ENCODE measurements at regions not wholly inside any gene's neighbourhood (a gene's known extent, or its start where the extent isn't known, plus 50 kb on each side); places are given as distances from the start of the nearest gene placed in this dataset.
"Not testable (repeated sequence)": the region's sequence is repeated elsewhere in the genome, so short reads cannot be mapped to it uniquely, and the experiment has no call there.

DNA sequence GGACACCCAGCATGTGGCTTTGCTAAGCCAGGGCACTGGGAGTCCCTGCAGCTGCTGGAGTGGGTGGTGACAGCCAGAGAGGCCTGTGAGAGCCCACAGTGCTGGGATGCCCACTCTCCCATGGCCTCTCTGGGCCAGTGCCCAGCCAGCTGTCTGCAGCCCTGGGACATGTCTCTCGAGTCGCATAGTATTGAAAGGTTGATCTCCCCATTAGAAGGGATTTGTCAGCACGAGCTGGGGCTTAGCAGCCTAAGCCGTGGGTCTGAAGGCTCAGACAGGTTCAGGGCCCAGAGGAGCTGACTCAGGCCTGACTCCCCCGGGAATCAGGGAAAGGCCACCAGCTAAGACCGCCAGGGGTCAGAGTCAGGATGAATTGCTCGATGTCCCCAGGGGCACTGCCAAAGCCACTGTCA is 53.5 kb downstream of the FOXD2 start:
- no peak for DNase-seq (ENCODE audit: extremely low read depth in 1 of 11, low read depth in 9 of 11, low spot score in 4 of 11)

DNA sequence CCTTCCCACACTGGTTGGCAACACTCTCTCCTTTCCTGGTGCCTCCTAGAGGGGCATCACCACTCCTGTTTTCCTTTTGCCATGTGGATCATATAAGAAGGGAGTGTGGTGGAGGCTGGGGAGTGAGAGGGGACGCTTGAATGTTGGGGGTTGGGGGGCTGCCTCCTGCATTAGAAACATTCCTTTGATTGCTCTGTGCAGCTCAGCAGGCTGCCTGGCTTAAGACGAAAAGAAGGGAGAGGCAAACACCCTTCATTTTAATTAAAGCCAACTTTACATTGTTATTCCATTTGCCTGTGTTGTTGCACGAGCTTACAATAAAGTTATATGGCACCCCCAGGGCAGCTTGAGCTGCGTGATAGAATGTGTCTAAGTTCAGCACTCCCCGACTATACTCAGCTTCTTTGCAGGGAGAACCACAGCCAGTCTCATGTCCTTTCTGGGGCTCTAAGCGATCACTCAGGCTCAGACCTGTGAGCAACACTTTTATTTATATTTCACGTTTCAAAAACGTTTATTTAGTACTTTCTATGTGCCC is 57.4 kb downstream of the FOXD2 start:
- DNase-seq (ENCODE audit: extremely low read depth in 1 of 11, low read depth in 9 of 11, low spot score in 4 of 11) = no peak

DNA sequence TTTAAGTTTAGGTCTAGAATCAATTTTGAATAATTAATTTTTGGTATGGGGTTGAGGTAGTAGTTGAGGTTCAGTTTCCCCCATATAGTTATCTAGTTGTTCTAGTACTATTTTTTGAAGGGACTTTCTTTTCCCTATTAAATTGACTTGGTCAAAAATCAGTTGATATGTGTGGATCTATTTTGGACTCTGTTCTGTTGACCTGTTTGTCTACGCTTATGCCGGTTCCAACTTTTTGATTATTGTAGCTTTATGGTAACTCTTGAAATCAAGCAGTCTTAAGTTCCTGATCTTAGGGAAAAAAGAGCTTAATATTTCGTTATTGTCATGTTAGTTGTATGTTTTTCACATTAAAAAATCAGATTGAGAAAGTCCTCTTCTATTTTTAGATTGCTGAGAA is 60.7 kb downstream of the FOXD2 start:
- DNase-seq (ENCODE audit: extremely low read depth in 1 of 11, low read depth in 9 of 11, low spot score in 4 of 11) = no peak

DNA sequence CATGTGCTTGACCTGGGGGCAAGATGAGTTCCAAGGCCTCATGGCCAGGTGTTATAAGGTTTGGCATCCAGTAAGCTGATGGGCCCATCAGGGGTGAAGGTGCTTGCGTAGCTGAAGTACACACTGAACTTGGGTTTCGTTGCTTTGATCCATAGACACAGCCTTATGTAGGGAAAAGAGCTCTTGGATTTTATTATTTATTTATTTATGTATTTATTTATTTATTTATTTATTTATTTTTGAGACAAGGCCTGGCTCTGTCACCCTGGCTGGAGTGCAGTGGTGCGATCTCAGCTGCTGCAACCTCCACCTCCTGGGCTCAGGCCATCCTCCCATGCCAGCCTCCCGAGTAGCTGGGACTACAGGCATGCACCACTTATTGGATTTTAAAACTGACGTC is 63.2 kb downstream of the FOXD2 start:
- no peak for DNase-seq (ENCODE audit: extremely low read depth in 1 of 11, low read depth in 9 of 11, low spot score in 4 of 11)

DNA sequence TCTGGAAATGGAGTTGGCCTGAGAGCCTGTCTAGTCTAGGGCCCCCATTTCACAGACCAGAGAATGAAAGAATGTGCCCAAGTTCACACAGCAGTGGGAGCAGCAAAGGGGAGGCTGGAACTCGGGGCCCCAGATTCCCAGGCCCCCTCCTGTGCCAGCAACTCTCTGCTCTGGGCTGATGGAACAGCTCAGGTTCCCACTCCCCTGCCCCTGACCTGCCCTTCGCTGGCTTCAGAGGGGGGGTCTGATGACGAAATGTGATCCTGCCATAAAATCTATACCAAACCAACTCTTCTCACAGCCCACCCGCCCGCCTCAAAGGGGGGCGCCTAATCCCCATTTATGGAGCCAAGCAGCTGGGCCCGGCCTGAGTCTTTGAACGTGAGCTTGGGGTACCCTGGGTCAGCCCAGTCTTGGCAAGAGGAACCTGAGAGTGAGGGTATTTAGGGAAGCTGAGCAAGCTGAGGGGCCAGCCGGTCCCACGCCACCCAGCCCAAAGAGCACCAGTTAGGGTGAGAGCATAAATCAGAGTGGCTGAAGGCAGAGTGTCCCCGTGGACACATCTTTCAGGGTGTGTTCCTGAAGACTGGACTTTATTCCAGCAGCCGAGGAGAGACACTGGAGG is 65.0 kb downstream of the FOXD2 start:
- DNase-seq (ENCODE audit: extremely low read depth in 1 of 11, low read depth in 9 of 11, low spot score in 4 of 11) = no peak

DNA sequence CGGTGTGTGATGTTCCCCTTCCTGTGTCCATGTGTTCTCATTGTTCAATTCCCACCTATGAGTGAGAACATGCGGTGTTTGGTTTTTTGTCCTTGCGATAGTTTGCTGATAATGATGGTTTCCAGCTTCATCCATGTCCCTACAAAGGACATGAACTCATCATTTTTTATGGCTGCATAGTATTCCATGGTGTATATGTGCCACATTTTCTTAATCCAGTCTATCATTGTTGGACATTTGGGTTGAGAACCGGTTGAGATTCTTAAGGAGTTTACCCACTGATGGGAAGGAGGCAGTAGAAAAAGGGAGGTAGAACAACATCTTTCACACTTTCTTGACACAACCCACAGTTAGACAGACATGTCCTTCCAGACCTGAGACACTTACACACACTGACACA is 67.0 kb downstream of the FOXD2 start:
- not testable (repeated sequence) for DNase-seq (ENCODE audit: extremely low read depth in 1 of 11, low read depth in 9 of 11, low spot score in 4 of 11)

DNA sequence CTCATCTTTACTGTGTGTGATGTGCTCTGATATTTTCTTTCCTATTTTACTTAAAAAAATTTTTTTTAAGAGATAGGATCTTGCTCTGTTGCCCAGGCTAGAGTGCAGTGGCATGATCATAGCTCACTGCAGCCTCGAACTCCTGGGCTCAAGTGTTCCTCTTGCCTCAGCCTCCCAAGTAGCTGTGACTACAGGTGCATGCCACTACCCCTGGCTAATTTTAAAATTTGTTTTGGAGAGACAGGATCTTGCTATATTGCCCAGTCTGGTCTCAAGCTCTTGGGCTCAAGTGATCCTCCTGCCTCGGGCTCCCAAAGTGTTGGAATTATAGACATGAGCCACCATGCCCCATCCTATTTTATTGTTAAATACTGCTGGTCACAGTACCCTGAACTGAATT is 67.4 kb downstream of the FOXD2 start:
- DNase-seq (ENCODE audit: extremely low read depth in 1 of 11, low read depth in 9 of 11, low spot score in 4 of 11) = no peak

DNA sequence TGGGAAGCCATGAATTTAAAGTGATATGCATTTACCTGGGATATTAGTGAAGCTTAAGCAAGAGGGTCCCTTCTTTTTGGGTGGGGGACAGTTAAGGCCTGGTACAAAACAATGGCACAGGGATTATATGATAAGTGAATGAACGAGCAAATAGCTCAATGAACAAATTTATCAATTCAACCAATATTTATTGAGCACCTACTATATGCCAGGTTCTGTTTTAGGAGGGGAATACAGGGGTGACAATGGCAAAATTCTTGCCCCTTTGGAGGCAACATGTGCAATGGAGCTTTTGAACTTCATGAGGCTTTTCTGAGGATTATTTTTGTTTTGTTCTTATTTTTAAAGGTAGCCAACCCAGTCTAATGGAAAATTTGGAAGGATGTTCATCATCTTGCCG is 68.2 kb downstream of the FOXD2 start:
- DNase-seq (ENCODE audit: extremely low read depth in 1 of 11, low read depth in 9 of 11, low spot score in 4 of 11) = no peak

DNA sequence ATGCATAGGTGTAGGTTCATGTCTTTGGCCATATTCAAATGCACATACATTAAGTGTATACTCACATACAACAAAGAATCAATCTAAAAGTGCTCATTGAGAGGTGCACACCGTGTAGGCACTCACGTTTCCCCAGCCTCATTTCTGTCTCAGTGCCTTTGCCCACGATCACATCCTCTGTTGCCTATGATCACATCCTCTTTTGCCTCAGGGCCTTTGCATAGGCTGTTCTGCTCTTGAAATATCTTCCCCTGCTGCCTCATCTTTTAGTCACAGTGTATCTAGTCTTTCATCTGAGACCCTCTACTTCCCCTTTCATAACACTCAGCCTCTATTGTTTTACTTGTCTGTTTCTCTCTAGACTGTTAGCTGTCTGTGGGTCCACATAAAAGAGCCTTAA is 69.3 kb downstream of the FOXD2 start:
- no peak for DNase-seq (ENCODE audit: extremely low read depth in 1 of 11, low read depth in 9 of 11, low spot score in 4 of 11)

DNA sequence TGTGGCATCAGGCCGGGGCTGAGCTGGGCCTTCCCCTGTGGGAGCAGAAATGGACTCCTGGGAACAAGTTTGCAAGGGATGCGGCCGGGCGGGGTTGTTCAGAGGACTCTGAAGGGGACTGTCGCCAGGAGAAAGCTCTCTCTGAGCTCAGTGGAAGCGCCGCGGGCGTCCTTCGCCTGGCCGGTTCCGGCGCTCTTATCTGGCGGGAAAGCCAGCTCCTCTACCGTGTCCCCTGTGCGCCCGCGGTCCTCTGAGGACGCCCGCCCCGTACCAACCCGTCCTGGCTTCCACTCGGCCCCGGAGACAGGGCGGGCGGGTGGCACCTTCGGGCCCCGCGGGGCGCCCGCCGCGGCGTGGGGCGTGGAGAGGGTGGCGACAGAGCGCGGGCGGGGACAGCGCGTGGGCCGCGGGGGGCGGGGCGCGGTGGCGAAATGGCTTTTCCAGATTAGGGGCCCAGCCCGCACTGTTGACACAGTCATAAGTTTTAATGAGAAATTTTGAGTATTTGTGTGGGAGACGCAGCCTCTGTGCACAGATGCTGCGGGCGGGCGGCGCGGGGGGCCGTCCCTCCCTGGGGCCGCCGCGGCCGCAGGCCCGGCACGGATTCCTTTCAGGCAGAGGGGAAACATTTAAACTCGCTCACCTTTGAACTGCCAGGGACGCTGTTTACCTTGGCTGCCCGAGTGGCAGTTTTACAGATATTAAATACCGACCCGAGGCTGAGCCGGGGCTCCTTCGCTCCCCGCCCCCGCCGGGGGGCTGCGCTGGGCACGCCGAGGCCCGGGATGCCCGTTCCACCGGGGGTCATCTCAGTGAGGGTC is 70.2 kb downstream of the FOXD2 start:
- peak in 10 of 11 donors; percentile 51 to 83 (median 69) for DNase-seq (ENCODE audit: extremely low read depth in 1 of 11, low read depth in 9 of 11, low spot score in 4 of 11)

DNA sequence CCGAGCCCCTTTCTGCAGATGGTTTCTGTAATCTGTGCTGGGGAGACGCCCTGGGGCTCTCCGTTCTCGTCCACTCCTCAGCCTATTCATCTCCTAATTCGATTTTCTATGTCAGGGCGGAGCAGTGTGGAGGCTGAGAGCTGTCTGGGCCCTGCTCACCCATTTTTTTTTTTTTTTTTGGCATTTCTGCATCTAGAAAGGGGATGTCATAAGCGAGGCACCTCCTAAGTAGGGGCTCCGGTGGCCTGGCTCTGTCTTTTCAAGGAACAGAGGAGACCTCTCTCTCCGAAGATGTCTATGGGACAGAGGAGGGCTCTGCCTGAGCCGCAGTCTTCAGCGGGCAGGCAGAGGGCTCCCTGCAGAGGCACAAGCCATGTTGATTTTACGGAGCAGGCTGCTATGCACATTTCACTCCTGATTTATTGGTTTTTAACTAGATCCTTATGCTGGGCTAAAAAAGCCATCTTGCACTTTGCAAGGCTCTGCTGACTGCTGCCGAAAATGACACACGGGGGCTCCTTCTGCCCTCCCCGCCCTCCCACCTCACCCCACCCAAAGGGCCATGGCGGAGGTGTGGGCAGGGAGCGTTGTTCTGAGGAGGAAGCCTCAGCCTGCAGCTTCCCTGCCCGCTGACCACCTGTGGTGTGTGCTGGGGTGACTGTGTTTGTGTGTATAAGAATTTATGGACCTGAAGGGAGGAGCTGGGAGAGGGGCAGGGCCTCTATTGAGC is 71.0 kb downstream of the FOXD2 start:
- peak in 10 of 11 donors; percentile 53 to 81 (median 66) for DNase-seq (ENCODE audit: extremely low read depth in 1 of 11, low read depth in 9 of 11, low spot score in 4 of 11)

DNA sequence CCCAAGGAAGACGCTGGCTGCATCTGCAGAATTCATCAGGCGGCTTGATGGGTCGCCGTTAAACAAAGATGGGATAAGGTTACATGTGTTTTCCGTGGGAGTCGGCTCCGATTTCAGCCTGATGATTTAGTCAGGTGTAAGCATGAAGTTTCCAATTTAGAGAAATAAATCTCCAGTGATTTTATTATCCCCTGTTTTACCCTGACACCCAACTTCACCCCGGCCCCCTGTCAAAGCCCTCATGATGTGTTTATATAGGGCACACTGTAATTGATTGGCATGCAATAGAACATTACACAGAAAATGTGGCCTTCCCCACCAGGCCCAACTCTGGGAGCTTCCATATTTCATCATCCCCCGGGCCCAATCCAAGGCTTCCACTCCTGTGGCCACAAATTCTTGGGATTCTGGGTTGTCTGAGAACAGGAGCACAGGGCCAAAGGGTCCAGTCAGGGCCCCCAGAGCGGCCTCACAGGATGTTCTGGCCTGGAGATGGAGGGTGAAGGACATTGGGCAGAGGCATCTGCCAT is 72.5 kb downstream of the FOXD2 start:
- DNase-seq (ENCODE audit: extremely low read depth in 1 of 11, low read depth in 9 of 11, low spot score in 4 of 11) = peak in 2 of 11 donors; percentile 46 to 53

DNA sequence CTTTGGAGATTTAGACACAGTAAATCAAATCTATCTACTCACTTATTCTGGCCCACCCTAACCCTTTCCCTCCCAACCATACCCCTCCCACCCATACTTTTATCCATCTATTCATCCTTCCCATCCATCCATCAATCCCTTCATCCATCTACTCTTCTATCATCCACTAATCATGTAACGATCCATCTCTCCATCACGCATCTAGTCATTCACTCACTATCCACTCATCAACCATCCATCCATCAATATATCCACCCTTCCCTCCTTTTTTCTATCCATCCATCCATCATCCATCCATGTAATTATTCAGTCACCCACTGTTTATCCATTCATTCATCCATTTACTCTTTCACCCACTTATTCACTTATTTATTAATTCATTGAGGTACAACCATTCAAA is 74.0 kb downstream of the FOXD2 start:
- DNase-seq (ENCODE audit: extremely low read depth in 1 of 11, low read depth in 9 of 11, low spot score in 4 of 11) = no peak

DNA sequence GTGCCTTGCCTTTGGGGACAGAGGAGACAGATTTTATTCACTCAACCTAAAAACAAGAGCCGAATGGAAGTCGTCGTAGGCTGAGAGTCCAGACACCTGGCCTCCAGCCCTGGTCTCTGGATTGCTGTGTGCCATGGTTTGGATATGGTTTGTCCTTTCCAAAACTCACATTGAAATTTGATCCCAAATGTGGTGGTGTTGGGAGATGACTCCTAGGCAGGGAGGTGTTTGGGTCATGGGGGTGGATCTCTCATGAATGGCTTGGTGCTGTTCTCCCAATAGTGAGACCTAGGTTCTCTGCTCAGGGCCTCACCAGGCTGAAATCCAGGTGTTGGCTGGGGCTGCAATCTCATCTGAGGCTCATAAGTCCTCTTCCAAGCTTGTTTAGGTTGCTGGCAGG is 75.5 kb downstream of the FOXD2 start:
- DNase-seq (ENCODE audit: extremely low read depth in 1 of 11, low read depth in 9 of 11, low spot score in 4 of 11) = no peak

DNA sequence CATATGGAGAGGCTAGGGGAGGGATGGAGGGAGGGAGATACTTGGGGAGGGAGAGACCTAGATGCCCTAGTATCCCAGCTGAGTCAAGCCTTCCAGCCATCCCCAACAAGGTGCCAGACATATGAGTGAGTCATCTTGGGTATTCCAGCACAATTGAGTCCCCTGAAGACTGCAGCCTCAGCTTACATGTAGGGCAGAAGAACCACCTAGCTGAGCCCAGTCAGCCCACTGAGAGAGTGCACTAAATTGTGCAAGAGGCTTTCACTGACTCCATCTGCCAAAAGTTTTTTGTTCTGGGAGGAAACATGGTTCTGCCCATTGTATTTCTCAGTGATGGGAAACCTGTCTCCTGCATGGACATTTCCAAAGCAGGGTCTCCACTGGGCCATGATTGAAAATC is 76.4 kb downstream of the FOXD2 start:
- DNase-seq (ENCODE audit: extremely low read depth in 1 of 11, low read depth in 9 of 11, low spot score in 4 of 11) = no peak

DNA sequence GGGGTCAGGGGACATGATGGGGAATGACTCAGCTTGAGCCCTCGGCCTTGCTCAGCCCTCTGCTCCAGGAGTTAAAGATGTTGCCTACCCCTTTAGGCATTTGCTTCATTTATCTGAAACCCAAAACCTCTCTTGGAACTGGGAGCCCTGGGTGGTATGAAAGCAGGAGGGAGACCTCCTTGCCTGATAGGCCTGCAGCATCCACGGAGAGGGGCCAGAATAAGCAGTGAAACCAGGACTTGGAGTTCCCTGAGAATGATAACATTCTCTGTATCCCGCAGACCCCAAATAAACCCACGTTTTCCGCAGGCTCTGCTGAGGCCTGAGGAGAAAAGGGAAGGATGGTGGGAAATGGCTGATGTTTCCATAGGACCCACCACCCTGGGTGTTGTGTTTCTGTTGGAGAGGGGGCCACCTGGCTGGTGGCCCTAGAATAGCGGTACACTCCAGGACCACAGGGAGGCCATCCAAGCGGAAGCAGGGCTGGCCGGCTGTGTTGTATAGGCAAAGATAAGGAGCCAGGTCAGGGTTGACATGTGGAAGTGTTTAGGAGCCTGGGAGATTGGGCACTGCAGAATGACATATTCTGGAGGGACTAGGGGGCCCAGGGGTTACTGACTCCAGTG is 77.4 kb downstream of the FOXD2 start:
- no peak for DNase-seq (ENCODE audit: extremely low read depth in 1 of 11, low read depth in 9 of 11, low spot score in 4 of 11)

DNA sequence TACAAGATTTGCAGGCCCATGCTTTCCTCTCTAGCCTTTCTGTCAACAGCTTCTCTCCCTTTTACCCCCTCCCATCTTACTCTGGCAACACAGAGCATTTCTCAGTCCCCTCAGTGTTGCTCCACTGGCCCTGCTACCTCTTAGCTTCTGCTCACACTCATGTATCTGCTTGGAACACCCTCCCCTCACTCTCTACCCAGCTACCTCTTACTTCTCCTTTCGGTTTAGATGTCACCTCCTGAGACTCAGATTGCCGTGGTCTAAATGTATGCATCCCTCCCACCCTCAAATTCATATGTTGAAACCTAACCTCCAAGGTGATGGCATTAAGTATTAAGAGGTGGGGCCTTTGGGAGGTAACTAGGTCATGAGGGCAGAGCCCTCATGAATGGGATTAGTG is 80.1 kb downstream of the FOXD2 start:
- DNase-seq (ENCODE audit: extremely low read depth in 1 of 11, low read depth in 9 of 11, low spot score in 4 of 11) = no peak

DNA sequence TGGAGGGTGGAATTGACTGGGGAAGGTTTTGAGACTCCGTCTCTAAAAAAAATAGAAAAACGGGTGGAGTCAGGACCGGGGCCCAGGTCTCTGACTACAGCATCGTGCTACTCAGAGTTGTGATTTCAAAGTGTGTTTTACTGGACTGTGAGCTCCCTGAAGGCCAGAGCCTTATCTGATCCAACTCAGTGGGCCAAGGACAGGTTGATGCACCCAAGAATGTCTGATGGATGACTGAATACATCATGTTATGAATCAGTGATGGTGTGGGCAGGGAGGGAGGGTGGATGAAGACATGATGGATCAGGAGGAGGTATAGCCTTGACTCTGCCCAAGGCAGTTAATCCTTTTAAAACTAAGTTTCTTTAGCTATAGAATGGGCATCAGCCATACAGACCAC is 81.6 kb downstream of the FOXD2 start:
- DNase-seq (ENCODE audit: extremely low read depth in 1 of 11, low read depth in 9 of 11, low spot score in 4 of 11) = no peak

DNA sequence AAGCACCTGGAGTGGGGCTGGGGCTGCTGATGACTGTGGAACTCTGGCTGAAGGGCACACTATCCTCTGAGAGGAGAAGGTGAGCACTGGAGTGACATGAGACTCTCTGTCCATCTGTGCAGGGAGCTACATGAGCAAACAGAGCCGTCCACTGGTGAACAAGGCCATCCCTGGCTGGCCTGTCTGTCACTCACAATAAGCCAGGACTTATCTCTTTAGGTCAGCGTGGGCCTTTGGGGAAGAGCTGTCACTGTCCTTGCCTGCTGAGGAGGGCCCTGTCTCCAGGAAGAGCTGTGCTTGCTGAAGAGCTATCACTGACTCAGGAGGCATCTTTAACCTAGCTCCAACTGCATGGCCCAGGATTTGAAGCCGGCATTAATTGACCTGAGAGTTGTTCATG is 82.1 kb downstream of the FOXD2 start:
- DNase-seq (ENCODE audit: extremely low read depth in 1 of 11, low read depth in 9 of 11, low spot score in 4 of 11) = no peak
